ENCODE measurements at regions not wholly inside any gene's neighbourhood (a gene's known extent, or its start where the extent isn't known, plus 50 kb on each side); places are given as distances from the start of the nearest gene placed in this dataset.
"Not testable (repeated sequence)": the region's sequence is repeated elsewhere in the genome, so short reads cannot be mapped to it uniquely, and the experiment has no call there.

GRCh38 chr9:108443741-108444140 lies 412.0 kb downstream of the ACTL7B start:
- H3K4me1 Mint-ChIP-seq (ENCODE audit: low read depth), result no peaks in the 10 kb centered on the region
- peaks cover 7% of the 10 kb centered on the region for H3K9me3 Mint-ChIP-seq

GRCh38 chr9:108443019-108443633 lies 412.7 kb downstream of the ACTL7B start:
- no peaks in the 10 kb centered on the region for H3K27me3 Mint-ChIP-seq
- H3K4me3 Mint-ChIP-seq, result no peak overlapping the region
- intact Hi-C loops (cut with micrococcal nuclease), result no loop called here
- DNase-seq, result no peak
- POLR2A ChIA-PET, result no interaction called here
- no peaks in the 10 kb centered on the region for H3K36me3 Mint-ChIP-seq
- CTCF ChIA-PET, result no interaction called here
- no peaks in the 10 kb centered on the region for H3K4me1 Mint-ChIP-seq (ENCODE audit: low read depth)
- H3K27ac Mint-ChIP-seq, result no peak overlapping the region
- peaks cover 6% of the 10 kb centered on the region for H3K9me3 Mint-ChIP-seq

More at GRCh38 chr9:108443741-108444140, 412.0 kb downstream of the ACTL7B start:
- H3K4me3 Mint-ChIP-seq, result no peak overlapping the region
- ChIA-PET CTCF (no interaction called here), POLR2A (no interaction called here)
- no peaks in the 10 kb centered on the region for H3K27me3 Mint-ChIP-seq
- no peak for DNase-seq
- intact Hi-C loops (cut with micrococcal nuclease), result no loop called here
- no peaks in the 10 kb centered on the region for H3K36me3 Mint-ChIP-seq
- no peak overlapping the region for H3K27ac Mint-ChIP-seq

- Mint-ChIP-seq H3K27me3 (no peaks in the 10 kb centered on the region), H3K4me1 (ENCODE audit: low read depth) (no peaks in the 10 kb centered on the region), H3K4me3 (no peak overlapping the region), H3K9me3 (peaks cover 6% of the 10 kb centered on the region), H3K36me3 (no peaks in the 10 kb centered on the region), H3K27ac (no peak overlapping the region)
- CTCF ChIA-PET, result no interaction called here
- POLR2A ChIA-PET, result no interaction called here
- no peak for DNase-seq
- intact Hi-C loops (cut with micrococcal nuclease), result no loop called here
Measured at GRCh38 chr9:108442627-108443018, 413.2 kb downstream of the ACTL7B start.

GRCh38 chr9:108441726-108442125 lies 414.1 kb downstream of the ACTL7B start:
- Mint-ChIP-seq H3K27ac (no peak overlapping the region), H3K36me3 (no peaks in the 10 kb centered on the region), H3K27me3 (no peaks in the 10 kb centered on the region), H3K9me3 (peaks cover 6% of the 10 kb centered on the region), H3K4me3 (no peak overlapping the region), H3K4me1 (ENCODE audit: low read depth) (no peaks in the 10 kb centered on the region)
- intact Hi-C loops (cut with micrococcal nuclease), result no loop called here
- POLR2A ChIA-PET, result no interaction called here
- no peak for DNase-seq
- CTCF ChIA-PET, result no interaction called here

- CTCF ChIA-PET, result no interaction called here
- H3K9me3 Mint-ChIP-seq, result peaks cover 6% of the 10 kb centered on the region
- POLR2A ChIA-PET, result no interaction called here
- intact Hi-C loops (cut with micrococcal nuclease), result no loop called here
- H3K27me3 Mint-ChIP-seq, result no peaks in the 10 kb centered on the region
- H3K36me3 Mint-ChIP-seq, result no peaks in the 10 kb centered on the region
- no peak overlapping the region for H3K27ac Mint-ChIP-seq
- DNase-seq, result no peak
- H3K4me1 Mint-ChIP-seq (ENCODE audit: low read depth), result no peaks in the 10 kb centered on the region
- H3K4me3 Mint-ChIP-seq, result no peak overlapping the region
Measured at GRCh38 chr9:108441251-108441650, 414.5 kb downstream of the ACTL7B start.

- no peak overlapping the region for H3K4me3 Mint-ChIP-seq
- peaks cover 4% of the 10 kb centered on the region for H3K9me3 Mint-ChIP-seq
- H3K4me1 Mint-ChIP-seq (ENCODE audit: low read depth), result no peaks in the 10 kb centered on the region
- no peak overlapping the region for H3K27ac Mint-ChIP-seq
- intact Hi-C loops (cut with micrococcal nuclease), result no loop called here
- DNase-seq, result no peak
- no peaks in the 10 kb centered on the region for H3K36me3 Mint-ChIP-seq
- ChIA-PET CTCF (no interaction called here), POLR2A (no interaction called here)
- no peaks in the 10 kb centered on the region for H3K27me3 Mint-ChIP-seq
Measured at GRCh38 chr9:108439947-108440346, 415.8 kb downstream of the ACTL7B start.

GRCh38 chr9:108437656-108438055 lies 418.1 kb downstream of the ACTL7B start:
- Mint-ChIP-seq H3K27ac (no peak overlapping the region), H3K36me3 (no peaks in the 10 kb centered on the region), H3K27me3 (no peaks in the 10 kb centered on the region), H3K4me3 (no peak overlapping the region), H3K9me3 (peaks cover 2% of the 10 kb centered on the region), H3K4me1 (ENCODE audit: low read depth) (no peaks in the 10 kb centered on the region)
- ChIA-PET CTCF (no interaction called here), POLR2A (no interaction called here)
- no peak for DNase-seq
- intact Hi-C loops (cut with micrococcal nuclease), result no loop called here

GRCh38 chr9:108436448-108436847 lies 419.3 kb downstream of the ACTL7B start:
- H3K36me3 Mint-ChIP-seq, result no peaks in the 10 kb centered on the region
- H3K9me3 Mint-ChIP-seq, result peaks cover 5% of the 10 kb centered on the region
- no peak for DNase-seq
- no peaks in the 10 kb centered on the region for H3K4me1 Mint-ChIP-seq (ENCODE audit: low read depth)
- intact Hi-C loops (cut with micrococcal nuclease), result no loop called here
- no peak overlapping the region for H3K4me3 Mint-ChIP-seq
- ChIA-PET CTCF (no interaction called here), POLR2A (no interaction called here)
- H3K27ac Mint-ChIP-seq, result no peak overlapping the region
- H3K27me3 Mint-ChIP-seq, result no peaks in the 10 kb centered on the region

GRCh38 chr9:108434502-108434901 lies 421.3 kb downstream of the ACTL7B start:
- no peak overlapping the region for H3K4me3 Mint-ChIP-seq
- no peaks in the 10 kb centered on the region for H3K4me1 Mint-ChIP-seq (ENCODE audit: low read depth)
- no peaks in the 10 kb centered on the region for H3K27me3 Mint-ChIP-seq
- intact Hi-C loops (cut with micrococcal nuclease), result no loop called here
- H3K36me3 Mint-ChIP-seq, result no peaks in the 10 kb centered on the region
- peaks cover 14% of the 10 kb centered on the region for H3K9me3 Mint-ChIP-seq
- CTCF ChIA-PET, result no interaction called here
- no peak for DNase-seq
- H3K27ac Mint-ChIP-seq, result no peak overlapping the region
- POLR2A ChIA-PET, result no interaction called here

GRCh38 chr9:108434036-108434435 lies 421.8 kb downstream of the ACTL7B start:
- POLR2A ChIA-PET, result no interaction called here
- DNase-seq, result no peak
- intact Hi-C loops (cut with micrococcal nuclease), result no loop called here
- Mint-ChIP-seq H3K4me1 (ENCODE audit: low read depth) (no peaks in the 10 kb centered on the region), H3K9me3 (peaks cover 14% of the 10 kb centered on the region), H3K36me3 (no peaks in the 10 kb centered on the region), H3K27ac (no peak overlapping the region), H3K4me3 (no peak overlapping the region), H3K27me3 (no peaks in the 10 kb centered on the region)
- CTCF ChIA-PET, result no interaction called here

GRCh38 chr9:108430655-108431054 lies 425.1 kb downstream of the ACTL7B start:
- intact Hi-C loops (cut with micrococcal nuclease), result no loop called here
- Mint-ChIP-seq H3K4me1 (ENCODE audit: low read depth) (no peaks in the 10 kb centered on the region), H3K27ac (no peak overlapping the region), H3K4me3 (no peak overlapping the region), H3K9me3 (peaks cover 13% of the 10 kb centered on the region), H3K27me3 (no peaks in the 10 kb centered on the region), H3K36me3 (no peaks in the 10 kb centered on the region)
- no peak for DNase-seq
- ChIA-PET POLR2A (no interaction called here), CTCF (no interaction called here)

GRCh38 chr9:108427751-108428150 lies 428.0 kb downstream of the ACTL7B start:
- intact Hi-C loops (cut with micrococcal nuclease), result no loop called here
- no peak for DNase-seq
- Mint-ChIP-seq H3K27ac (no peak overlapping the region), H3K9me3 (peaks cover 13% of the 10 kb centered on the region), H3K27me3 (no peaks in the 10 kb centered on the region), H3K4me3 (no peak overlapping the region), H3K4me1 (ENCODE audit: low read depth) (no peaks in the 10 kb centered on the region), H3K36me3 (no peaks in the 10 kb centered on the region)
- ChIA-PET CTCF (no interaction called here), POLR2A (no interaction called here)

- POLR2A ChIA-PET; H3K27ac Mint-ChIP-seq; DNase-seq; intact Hi-C loops (cut with micrococcal nuclease); H3K27me3 Mint-ChIP-seq; H3K36me3 Mint-ChIP-seq; H3K4me3 Mint-ChIP-seq; CTCF ChIA-PET; H3K9me3 Mint-ChIP-seq; H3K4me1 Mint-ChIP-seq (ENCODE audit: low read depth): not testable (repeated sequence)
Measured at GRCh38 chr9:108426421-108426940, 429.3 kb downstream of the ACTL7B start.
